WTC11 (cell line): ENCODE measurements at regions not wholly inside any gene's neighbourhood (a gene's known extent, or its start where the extent isn't known, plus 50 kb on each side); places are given as distances from the start of the nearest gene placed in this dataset.

Experiments used
- CREB1 ChIP-seq: sonication (generic); formaldehyde crosslinking; IDR thresholded peaks from 2 replicates; pipeline ENCODE4 v1.8.0; 2023; ENCODE audit warnings: mild to moderate bottlenecking, missing genetic modification reagents
- ESRRA ChIP-seq: sonication (generic); formaldehyde crosslinking; IDR thresholded peaks from 2 replicates; pipeline ENCODE4 v1.8.1; 2022; ENCODE audit warnings: mild to moderate bottlenecking, missing genetic modification reagents, borderline replicate concordance
- HMGA2 ChIP-seq: fragments of 250-450 bp; sonication (Bioruptor Pico); IDR thresholded peaks from 2 replicates; pipeline ENCODE4 v1.4.0; 2021; ENCODE audit warnings: mild to moderate bottlenecking, moderate library complexity
- JUN ChIP-seq: sonication (generic); formaldehyde crosslinking; IDR thresholded peaks from 2 replicates; pipeline ENCODE4 v1.8.0; 2023; ENCODE audit warnings: mild to moderate bottlenecking, missing genetic modification reagents
- NFYB ChIP-seq: sonication (generic); formaldehyde crosslinking; conservative IDR thresholded peaks from 2 replicates; pipeline ENCODE4 v1.8.0; 2022; ENCODE audit warnings: low read depth, missing genetic modification reagents
- RELA ChIP-seq: sonication (generic); formaldehyde crosslinking; IDR thresholded peaks from 2 replicates; pipeline ENCODE4 v1.8.1; 2022; ENCODE audit warnings: missing genetic modification reagents, mild to moderate bottlenecking, borderline replicate concordance
- TF ChIP-seq, protein P1 (sequence below): fragments of 200-600 bp; IDR thresholded peaks from 2 replicates; pipeline ENCODE4 v1.8.0; 2022; ENCODE audit warnings: antibody characterized with exemption
- TF ChIP-seq, protein P2 (sequence below): sonication (generic); formaldehyde crosslinking; IDR thresholded peaks from 2 replicates; pipeline ENCODE4 v1.8.1; 2023; ENCODE audit warnings: mild to moderate bottlenecking, missing genetic modification reagents, moderate library complexity

DNA sequence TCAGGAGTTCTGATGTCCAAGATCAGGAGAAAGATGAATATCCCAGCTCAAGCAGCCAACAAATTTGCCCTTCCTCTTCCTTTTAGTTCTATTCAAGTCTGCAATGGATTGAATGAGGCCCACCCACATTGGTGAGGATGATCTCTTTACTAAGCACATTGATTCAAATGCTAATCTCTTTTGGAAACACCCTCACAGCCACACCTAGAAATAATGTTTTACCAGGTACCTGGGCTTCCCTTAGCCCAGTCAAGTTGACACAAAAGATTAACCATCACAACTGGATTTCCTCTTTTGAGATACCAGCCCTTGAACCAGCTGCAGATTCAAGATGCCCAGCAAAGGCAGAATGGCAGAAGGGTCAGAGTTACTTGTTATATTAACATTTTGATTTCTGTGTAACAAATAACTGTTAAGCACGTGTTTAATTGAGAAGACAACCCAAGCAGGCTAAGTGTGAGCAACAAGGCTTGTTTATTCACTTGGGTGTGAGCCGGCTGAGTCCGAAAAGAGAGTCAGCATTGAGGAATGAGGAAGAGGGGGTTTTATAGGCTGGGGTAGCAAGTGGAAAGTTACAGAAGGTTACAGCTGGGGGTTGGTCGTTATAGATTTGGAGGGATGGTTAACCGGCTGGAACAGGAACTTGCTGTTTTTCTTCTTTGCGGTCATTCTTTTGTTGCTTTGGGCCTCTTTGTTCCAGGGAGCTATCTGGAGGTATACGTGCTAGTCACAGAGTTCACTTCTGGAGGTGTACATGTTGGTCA is 180.3 kb downstream of the EMP1 start:
- no peak for TF ChIP-seq ESRRA (CRISPR knock-in tag)
- no peak for TF ChIP-seq NFYB
- TF ChIP-seq, protein P1, sequence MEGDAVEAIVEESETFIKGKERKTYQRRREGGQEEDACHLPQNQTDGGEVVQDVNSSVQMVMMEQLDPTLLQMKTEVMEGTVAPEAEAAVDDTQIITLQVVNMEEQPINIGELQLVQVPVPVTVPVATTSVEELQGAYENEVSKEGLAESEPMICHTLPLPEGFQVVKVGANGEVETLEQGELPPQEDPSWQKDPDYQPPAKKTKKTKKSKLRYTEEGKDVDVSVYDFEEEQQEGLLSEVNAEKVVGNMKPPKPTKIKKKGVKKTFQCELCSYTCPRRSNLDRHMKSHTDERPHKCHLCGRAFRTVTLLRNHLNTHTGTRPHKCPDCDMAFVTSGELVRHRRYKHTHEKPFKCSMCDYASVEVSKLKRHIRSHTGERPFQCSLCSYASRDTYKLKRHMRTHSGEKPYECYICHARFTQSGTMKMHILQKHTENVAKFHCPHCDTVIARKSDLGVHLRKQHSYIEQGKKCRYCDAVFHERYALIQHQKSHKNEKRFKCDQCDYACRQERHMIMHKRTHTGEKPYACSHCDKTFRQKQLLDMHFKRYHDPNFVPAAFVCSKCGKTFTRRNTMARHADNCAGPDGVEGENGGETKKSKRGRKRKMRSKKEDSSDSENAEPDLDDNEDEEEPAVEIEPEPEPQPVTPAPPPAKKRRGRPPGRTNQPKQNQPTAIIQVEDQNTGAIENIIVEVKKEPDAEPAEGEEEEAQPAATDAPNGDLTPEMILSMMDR, result no peak
- TF ChIP-seq JUN (CRISPR knock-in tag), result no peak
- TF ChIP-seq, protein P2, sequence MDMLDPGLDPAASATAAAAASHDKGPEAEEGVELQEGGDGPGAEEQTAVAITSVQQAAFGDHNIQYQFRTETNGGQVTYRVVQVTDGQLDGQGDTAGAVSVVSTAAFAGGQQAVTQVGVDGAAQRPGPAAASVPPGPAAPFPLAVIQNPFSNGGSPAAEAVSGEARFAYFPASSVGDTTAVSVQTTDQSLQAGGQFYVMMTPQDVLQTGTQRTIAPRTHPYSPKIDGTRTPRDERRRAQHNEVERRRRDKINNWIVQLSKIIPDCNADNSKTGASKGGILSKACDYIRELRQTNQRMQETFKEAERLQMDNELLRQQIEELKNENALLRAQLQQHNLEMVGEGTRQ (CRISPR knock-in tag), result no peak
- TF ChIP-seq RELA (CRISPR knock-in tag), result no peak
- no peak for TF ChIP-seq CREB1 (CRISPR knock-in tag)
- TF ChIP-seq HMGA2 (CRISPR knock-in tag), result no peak
